DOHH2 (cell line): ENCODE measurements at regions not wholly inside any gene's neighbourhood (a gene's known extent, or its start where the extent isn't known, plus 50 kb on each side); places are given as distances from the start of the nearest gene placed in this dataset.

ENCODE experiments used
- H3F3A ChIP-seq: fragments of 200-600 bp; sonication (generic), shearing (Covaris generic); 2 replicates; pipeline ENCODE4 v1.6.0; 2016; ENCODE audit warnings: antibody characterized with exemption, mild to moderate bottlenecking; ENCODE audit not compliant: control insufficient read depth, insufficient read depth
- H3K27ac ChIP-seq: fragments of 200-600 bp; sonication (generic); 2 replicates; pipeline ENCODE4 v1.5.1; 2014; ENCODE audit warnings: low read depth, mild to moderate bottlenecking, low read length, moderate library complexity
- H3K27me3 ChIP-seq: fragments of 200-600 bp; sonication (generic); 2 replicates; pipeline ENCODE4 v1.6.1; 2014; ENCODE audit warnings: mild to moderate bottlenecking, low read length, mixed read lengths; ENCODE audit not compliant: control insufficient read depth
- H3K36me3 ChIP-seq: fragments of 200-600 bp; sonication (generic); 2 replicates; pipeline ENCODE4 v1.6.1; 2014; ENCODE audit warnings: mild to moderate bottlenecking, low read length, moderate library complexity, mixed read lengths; ENCODE audit not compliant: control insufficient read depth
- H3K4me1 ChIP-seq: fragments of 200-600 bp; sonication (generic); 2 replicates; pipeline ENCODE4 v1.6.1; 2014; ENCODE audit warnings: mild to moderate bottlenecking, low read length, mixed read lengths; ENCODE audit not compliant: control insufficient read depth
- H3K4me2 ChIP-seq: fragments of 200-600 bp; sonication (generic); 2 replicates; pipeline ENCODE4 v1.6.0; 2014; ENCODE audit warnings: mild to moderate bottlenecking, low read length, moderate library complexity
- H3K4me3 ChIP-seq: fragments of 200-600 bp; sonication (generic); 2 replicates; pipeline ENCODE4 v1.5.1; 2014; ENCODE audit warnings: mild to moderate bottlenecking, low read length, mixed read lengths
- H3K79me2 ChIP-seq: fragments of 200-600 bp; sonication (generic); 2 replicates; pipeline ENCODE4 v1.6.1; 2014; ENCODE audit warnings: mild to moderate bottlenecking, low read length, mixed read lengths; ENCODE audit not compliant: control insufficient read depth
- H3K9me2 ChIP-seq: fragments of 200-600 bp; sonication (generic); replicated peaks from 2 replicates; pipeline ENCODE4 v1.6.1; 2014; ENCODE audit warnings: mild to moderate bottlenecking, low read length, mixed read lengths; ENCODE audit not compliant: control insufficient read depth
- H3K9me3 ChIP-seq: fragments of 200-600 bp; sonication (generic); 2 replicates; pipeline ENCODE4 v1.6.1; 2014; ENCODE audit warnings: antibody characterized with exemption, low read length, mixed read lengths; ENCODE audit not compliant: control insufficient read depth, insufficient read depth
- H4K20me1 ChIP-seq: fragments of 200-600 bp; sonication (generic); 2 replicates; pipeline ENCODE4 v1.6.0; 2014; ENCODE audit warnings: low read depth, mild to moderate bottlenecking, antibody characterized with exemption, low read length, moderate library complexity; ENCODE audit not compliant: control insufficient read depth, insufficient read depth
- EZH2phosphoT487 ChIP-seq: fragments of 200-600 bp; sonication (generic); IDR thresholded peaks from 2 replicates; pipeline ENCODE4 v1.6.1; 2017; ENCODE audit warnings: borderline replicate concordance, mild to moderate bottlenecking, antibody characterized with exemption, low read length, moderate library complexity, mixed read lengths
- TF ChIP-seq, protein P1 (sequence below): fragments of 200-600 bp; sonication (generic); IDR thresholded peaks from one replicate; pipeline ENCODE4 v1.5.1; 2014; ENCODE audit warnings: antibody characterized with exemption, mild to moderate bottlenecking, low read depth, low read length; ENCODE audit not compliant: poor library complexity, severe bottlenecking

DNA sequence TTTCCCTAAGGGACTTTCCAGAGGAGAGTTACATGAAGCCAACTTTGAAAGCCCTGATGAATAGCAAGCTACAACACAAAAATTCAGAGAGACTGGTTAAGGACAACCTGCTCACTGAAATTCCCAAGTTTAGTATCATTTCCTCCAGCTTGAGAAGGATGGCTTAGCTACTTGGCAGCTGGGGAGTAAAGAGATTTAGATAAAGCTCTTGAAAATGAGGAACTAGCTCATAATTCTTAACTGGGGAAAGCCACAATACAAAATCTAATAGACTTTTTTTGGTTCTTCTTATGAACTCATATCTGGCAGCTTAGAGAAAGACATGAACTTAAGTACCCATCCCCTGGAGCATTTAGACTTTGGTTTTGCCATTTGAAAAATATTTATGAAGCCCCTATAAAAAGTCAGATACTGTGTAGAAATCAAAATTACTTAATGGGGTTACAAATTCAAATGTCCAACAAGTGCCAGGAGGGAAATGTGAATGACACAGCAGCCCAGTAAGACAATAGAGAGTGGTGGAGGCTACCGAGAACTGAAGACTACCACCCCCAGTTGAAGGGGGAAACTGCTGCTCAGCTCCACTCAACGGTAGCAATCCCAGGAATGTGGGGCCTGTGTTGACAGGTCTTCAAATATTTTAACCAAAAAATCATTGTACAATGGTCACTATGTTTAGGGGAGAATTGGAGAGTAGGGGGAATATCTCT is 79.4 kb upstream of the ADRB2 start:
- no peaks in the 10 kb centered on the region for H3K9me2 ChIP-seq
- H3K79me2 ChIP-seq = no peaks in the 10 kb centered on the region
- H3K4me3 ChIP-seq = no peak overlapping the region
- TF ChIP-seq, protein P1, sequence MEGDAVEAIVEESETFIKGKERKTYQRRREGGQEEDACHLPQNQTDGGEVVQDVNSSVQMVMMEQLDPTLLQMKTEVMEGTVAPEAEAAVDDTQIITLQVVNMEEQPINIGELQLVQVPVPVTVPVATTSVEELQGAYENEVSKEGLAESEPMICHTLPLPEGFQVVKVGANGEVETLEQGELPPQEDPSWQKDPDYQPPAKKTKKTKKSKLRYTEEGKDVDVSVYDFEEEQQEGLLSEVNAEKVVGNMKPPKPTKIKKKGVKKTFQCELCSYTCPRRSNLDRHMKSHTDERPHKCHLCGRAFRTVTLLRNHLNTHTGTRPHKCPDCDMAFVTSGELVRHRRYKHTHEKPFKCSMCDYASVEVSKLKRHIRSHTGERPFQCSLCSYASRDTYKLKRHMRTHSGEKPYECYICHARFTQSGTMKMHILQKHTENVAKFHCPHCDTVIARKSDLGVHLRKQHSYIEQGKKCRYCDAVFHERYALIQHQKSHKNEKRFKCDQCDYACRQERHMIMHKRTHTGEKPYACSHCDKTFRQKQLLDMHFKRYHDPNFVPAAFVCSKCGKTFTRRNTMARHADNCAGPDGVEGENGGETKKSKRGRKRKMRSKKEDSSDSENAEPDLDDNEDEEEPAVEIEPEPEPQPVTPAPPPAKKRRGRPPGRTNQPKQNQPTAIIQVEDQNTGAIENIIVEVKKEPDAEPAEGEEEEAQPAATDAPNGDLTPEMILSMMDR = no peak
- TF ChIP-seq EZH2phosphoT487 = no peak
- H4K20me1 ChIP-seq = no peaks in the 10 kb centered on the region
- H3K9me3 ChIP-seq = no peaks in the 10 kb centered on the region
- H3K27me3 ChIP-seq = no peaks in the 10 kb centered on the region
- peaks cover 10% of the 10 kb centered on the region for H3K4me1 ChIP-seq
- H3K4me2 ChIP-seq = no peak overlapping the region
- no peak overlapping the region for H3K27ac ChIP-seq
- H3K36me3 ChIP-seq = no peaks in the 10 kb centered on the region
- H3F3A ChIP-seq = no peaks in the 10 kb centered on the region

DNA sequence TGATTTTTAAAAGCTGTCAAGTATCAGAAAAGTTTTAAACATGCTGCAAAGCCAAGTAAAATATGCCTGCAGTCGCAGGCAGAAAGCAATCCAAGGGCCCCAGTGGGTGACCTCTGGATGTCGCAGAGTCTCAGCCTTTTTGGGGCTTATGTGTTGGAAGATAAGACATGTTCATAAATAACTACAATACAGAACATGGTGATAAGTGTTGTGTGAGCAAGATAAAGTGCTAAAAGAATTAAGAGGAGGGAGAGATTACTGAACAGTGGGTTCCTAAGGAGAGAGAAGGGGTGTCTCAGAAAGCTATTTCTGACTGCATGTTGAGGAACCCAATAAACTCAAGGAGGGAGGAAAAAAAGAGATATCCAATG is 78.9 kb upstream of the ADRB2 start:
- Histone ChIP-seq H3K27ac (no peak overlapping the region), H4K20me1 (no peaks in the 10 kb centered on the region), H3K27me3 (no peaks in the 10 kb centered on the region), H3K4me2 (no peak overlapping the region), H3K4me1 (peaks cover 10% of the 10 kb centered on the region), H3F3A (no peaks in the 10 kb centered on the region), H3K9me3 (no peaks in the 10 kb centered on the region), H3K9me2 (no peaks in the 10 kb centered on the region), H3K79me2 (no peaks in the 10 kb centered on the region), H3K36me3 (no peaks in the 10 kb centered on the region), H3K4me3 (no peak overlapping the region)
- no peak for TF ChIP-seq EZH2phosphoT487
- TF ChIP-seq, protein P1 = no peak

DNA sequence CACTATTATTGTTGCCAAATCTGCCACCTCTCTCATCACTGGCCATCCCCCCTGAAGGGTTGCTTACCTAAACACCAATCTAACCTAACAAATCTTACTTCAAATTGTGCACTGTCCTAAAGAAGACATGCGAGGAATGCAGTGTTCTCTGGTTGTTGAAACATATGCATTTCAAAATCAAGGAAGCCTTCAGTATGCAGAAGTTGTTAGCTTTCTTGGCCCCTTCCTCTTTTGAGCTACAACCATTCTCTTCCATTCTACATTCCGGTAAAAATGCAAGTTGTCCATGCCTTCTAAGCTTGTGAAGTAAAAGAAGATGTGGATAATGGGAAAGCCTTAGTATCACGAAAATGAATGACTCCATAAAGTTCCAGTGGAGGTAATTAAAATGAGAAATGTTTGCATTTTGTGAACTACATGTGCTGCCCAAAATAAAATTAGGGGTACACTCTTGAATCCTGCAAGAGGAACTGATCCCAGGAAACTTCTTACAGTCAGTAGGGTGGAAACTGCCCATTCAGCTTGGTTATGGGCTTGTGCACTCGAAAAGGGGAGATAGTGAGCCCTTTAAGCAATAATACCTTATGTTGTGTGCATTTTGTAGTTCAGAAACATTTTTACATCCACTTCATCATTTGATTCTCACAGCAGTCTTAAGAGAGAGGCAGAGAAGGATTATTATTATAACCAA is 77.6 kb upstream of the ADRB2 start:
- H3K9me2 ChIP-seq = no peaks in the 10 kb centered on the region
- no peaks in the 10 kb centered on the region for H3K27me3 ChIP-seq
- no peaks in the 10 kb centered on the region for H3F3A ChIP-seq
- H4K20me1 ChIP-seq = no peaks in the 10 kb centered on the region
- H3K27ac ChIP-seq = no peak overlapping the region
- no peaks in the 10 kb centered on the region for H3K79me2 ChIP-seq
- H3K4me2 ChIP-seq = no peak overlapping the region
- peaks cover 10% of the 10 kb centered on the region for H3K4me1 ChIP-seq
- H3K4me3 ChIP-seq = no peak overlapping the region
- no peaks in the 10 kb centered on the region for H3K36me3 ChIP-seq
- TF ChIP-seq, protein P1 = no peak
- no peak for TF ChIP-seq EZH2phosphoT487
- H3K9me3 ChIP-seq = no peaks in the 10 kb centered on the region
